ENCODE measurements at regions not wholly inside any gene's neighbourhood (a gene's known extent, or its start where the extent isn't known, plus 50 kb on each side); places are given as distances from the start of the nearest gene placed in this dataset.

- TF ChIP-seq CTCF (IDR thresholded peaks at IDR 0.05) = no peak
- no peak for TF ChIP-seq POLR2A (IDR thresholded peaks at IDR 0.05)
Observed at GRCh38 chr4:159433337-159433736, 330.5 kb downstream of the RAPGEF2 start.
